ENCODE measurements at regions not wholly inside any gene's neighbourhood (a gene's known extent, or its start where the extent isn't known, plus 50 kb on each side); places are given as distances from the start of the nearest gene placed in this dataset.
"Not testable (repeated sequence)": the region's sequence is repeated elsewhere in the genome, so short reads cannot be mapped to it uniquely, and the experiment has no call there.

DNA sequence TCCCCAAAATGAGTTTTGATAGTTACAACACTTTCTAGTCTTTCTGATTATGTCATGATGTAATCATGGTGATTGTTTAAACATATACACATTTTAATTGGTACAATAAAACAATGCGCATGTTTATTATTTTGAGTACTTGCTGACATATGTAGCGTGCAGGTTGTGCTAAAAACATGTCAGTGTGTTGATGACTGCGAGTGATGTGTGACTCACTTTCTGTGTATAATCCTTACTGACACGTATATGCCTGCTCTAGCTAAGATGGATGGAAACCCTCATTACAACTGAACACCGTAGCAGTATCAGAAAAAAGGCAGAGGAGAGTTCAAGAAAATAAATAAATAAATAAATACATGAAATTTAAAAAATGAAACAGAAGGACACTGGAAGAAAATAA lies 1552.4 kb upstream of the FLRT2 start:
- DNase-seq (ENCODE audit: low read depth, low spot score), result no peak
- no peak overlapping the region for H3K9ac ChIP-seq (ENCODE audit: insufficient read length)
- no peak overlapping the region for H3K4me3 ChIP-seq
- no peak for TF ChIP-seq POLR2AphosphoS5 (IDR thresholded peaks at IDR 0.05; ENCODE audit: borderline replicate concordance, low read depth, low read length)
- no peak for TF ChIP-seq FOXP2 (optimal IDR thresholded peaks at IDR 0.05; ENCODE audit: control extremely low read depth, extremely low read length, insufficient read depth)
- TF ChIP-seq EZH2 (IDR thresholded peaks at IDR 0.05), result no peak
- H3K9me3 ChIP-seq (ENCODE audit: low read depth, low read length), result no peaks in the 10 kb centered on the region
- H3K27ac ChIP-seq, result no peak overlapping the region
- no peaks in the 10 kb centered on the region for H3K36me3 ChIP-seq (ENCODE audit: insufficient read depth, low read length)

DNA sequence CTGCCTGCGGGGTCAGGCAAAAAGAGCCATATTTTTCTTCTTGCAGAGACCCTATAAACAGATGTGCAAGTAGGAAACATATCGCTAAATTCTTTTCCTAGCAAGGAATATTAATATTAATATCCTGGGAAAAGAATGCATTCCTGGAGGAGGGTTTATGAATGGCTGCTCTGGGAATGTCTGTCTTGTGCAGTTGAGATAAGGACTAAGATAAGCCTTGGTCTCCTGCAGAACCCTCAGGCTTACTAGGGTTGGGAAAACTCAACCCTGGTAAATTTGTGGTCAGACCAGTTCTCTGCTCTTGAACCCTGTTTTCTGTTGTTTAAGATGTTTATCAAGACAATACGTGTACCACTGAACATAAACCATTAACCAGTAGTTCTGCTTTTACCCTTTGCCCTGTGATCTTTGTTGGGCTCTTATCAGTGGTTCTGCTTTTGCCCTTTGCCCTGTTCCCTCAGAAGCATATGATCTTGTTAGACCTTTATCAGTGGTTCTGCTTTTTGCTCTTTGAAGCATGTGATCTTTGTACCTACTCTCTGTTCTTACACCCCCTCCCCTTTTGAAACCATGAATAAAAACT lies 1548.2 kb upstream of the FLRT2 start:
- H3K9me3 ChIP-seq (ENCODE audit: low read depth, low read length); DNase-seq (ENCODE audit: low read depth, low spot score); H3K36me3 ChIP-seq (ENCODE audit: insufficient read depth, low read length): not testable (repeated sequence)

DNA sequence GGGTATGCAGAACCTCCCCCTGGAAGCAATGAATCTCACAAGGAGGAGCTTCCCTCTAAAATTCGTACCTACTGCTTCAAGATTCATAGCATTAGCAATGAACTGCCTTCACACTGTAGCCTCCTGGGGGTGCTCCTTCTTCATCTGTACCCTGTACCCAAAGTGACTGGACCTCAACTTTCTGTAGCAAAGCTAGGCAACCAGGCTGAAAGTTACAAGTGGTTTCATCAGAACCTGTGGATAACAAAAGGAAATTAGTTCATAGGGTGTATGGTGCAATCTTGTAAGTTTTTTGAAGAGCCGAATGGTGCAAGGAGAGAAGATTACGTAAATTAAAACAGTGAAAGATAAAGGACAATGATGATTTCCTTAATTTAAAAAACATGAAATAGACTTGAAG lies 1541.7 kb upstream of the FLRT2 start:
- TF ChIP-seq POLR2AphosphoS5 (IDR thresholded peaks at IDR 0.05; ENCODE audit: borderline replicate concordance, low read depth, low read length) (no peak), FOXP2 (optimal IDR thresholded peaks at IDR 0.05; ENCODE audit: control extremely low read depth, extremely low read length, insufficient read depth) (no peak), EZH2 (IDR thresholded peaks at IDR 0.05) (no peak)
- no peaks in the 10 kb centered on the region for H3K9me3 ChIP-seq (ENCODE audit: low read depth, low read length)
- H3K4me3 ChIP-seq, result no peak overlapping the region
- H3K9ac ChIP-seq (ENCODE audit: insufficient read length), result no peak overlapping the region
- no peaks in the 10 kb centered on the region for H3K36me3 ChIP-seq (ENCODE audit: insufficient read depth, low read length)
- no peak overlapping the region for H3K27ac ChIP-seq
- no peak for DNase-seq (ENCODE audit: low read depth, low spot score)

More for the DNA sequence above, 1548.2 kb upstream of the FLRT2 start:
- not testable (repeated sequence) for H3K9ac ChIP-seq (ENCODE audit: insufficient read length); H3K27ac ChIP-seq; H3K4me3 ChIP-seq

DNA sequence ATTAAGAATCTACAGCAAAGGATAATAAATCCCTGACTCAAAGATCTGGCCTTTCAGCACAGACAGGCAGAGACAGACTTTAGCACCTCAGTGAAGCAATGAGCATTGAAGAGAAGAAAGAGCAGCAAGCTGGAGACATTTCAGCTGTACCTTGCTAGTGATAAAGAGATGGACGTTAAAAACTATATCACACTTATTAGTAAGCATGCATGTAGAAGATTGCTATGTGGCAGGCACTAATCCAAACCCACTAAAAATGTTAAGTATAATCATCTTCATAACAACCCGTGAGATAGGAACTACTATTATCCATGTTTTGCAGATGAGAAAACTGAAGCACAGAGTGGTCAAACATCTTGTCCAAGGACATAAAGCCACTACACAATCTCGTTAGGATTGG lies 1538.3 kb upstream of the FLRT2 start:
- H3K27ac ChIP-seq, result no peak overlapping the region
- H3K9ac ChIP-seq (ENCODE audit: insufficient read length), result no peak overlapping the region
- no peaks in the 10 kb centered on the region for H3K36me3 ChIP-seq (ENCODE audit: insufficient read depth, low read length)
- TF ChIP-seq FOXP2 (optimal IDR thresholded peaks at IDR 0.05; ENCODE audit: control extremely low read depth, extremely low read length, insufficient read depth) (no peak), EZH2 (IDR thresholded peaks at IDR 0.05) (no peak), POLR2AphosphoS5 (IDR thresholded peaks at IDR 0.05; ENCODE audit: borderline replicate concordance, low read depth, low read length) (no peak)
- no peaks in the 10 kb centered on the region for H3K9me3 ChIP-seq (ENCODE audit: low read depth, low read length)
- H3K4me3 ChIP-seq, result no peak overlapping the region
- DNase-seq (ENCODE audit: low read depth, low spot score), result no peak

DNA sequence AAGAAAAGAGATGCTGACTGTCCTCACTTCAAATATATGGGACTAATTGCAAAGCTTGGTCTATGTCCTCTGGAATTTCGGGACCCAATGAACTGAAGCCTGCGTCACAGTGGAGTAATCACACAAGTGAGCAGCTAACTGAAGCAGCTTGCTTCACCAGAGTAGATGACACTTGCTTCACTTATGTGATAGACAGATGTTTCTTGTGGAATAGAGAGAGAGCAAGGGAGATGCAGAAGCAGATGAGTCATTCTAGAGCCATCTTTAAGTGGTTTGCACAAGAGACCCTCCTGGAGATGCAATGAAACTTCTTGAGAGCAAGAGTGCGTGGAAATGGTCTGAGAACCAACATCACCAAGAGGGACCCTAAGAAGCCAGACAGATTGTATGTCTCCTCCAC lies 1537.1 kb upstream of the FLRT2 start:
- H3K4me3 ChIP-seq, result no peak overlapping the region
- no peaks in the 10 kb centered on the region for H3K9me3 ChIP-seq (ENCODE audit: low read depth, low read length)
- no peaks in the 10 kb centered on the region for H3K36me3 ChIP-seq (ENCODE audit: insufficient read depth, low read length)
- no peak overlapping the region for H3K9ac ChIP-seq (ENCODE audit: insufficient read length)
- no peak overlapping the region for H3K27ac ChIP-seq
- TF ChIP-seq EZH2 (IDR thresholded peaks at IDR 0.05) (no peak), FOXP2 (optimal IDR thresholded peaks at IDR 0.05; ENCODE audit: control extremely low read depth, extremely low read length, insufficient read depth) (no peak), POLR2AphosphoS5 (IDR thresholded peaks at IDR 0.05; ENCODE audit: borderline replicate concordance, low read depth, low read length) (no peak)
- no peak for DNase-seq (ENCODE audit: low read depth, low spot score)

DNA sequence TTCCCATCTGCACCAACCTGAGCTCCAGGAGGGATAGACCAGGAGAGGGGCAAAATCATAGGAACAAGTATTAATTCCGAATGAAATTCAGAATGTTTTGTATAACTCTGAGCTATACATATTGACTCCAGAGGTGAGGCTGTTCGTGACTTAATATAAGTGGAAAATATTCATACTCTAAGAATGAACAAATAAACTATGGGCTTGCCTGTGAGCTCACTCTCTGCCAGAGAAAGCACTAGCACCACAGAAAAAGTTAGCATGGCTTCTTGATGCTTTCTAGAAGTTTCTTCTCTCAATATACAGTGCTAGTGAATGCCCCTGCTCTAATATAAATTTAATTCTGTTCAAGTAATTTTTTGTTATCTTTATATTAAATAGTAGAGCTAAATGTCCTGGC lies 1536.4 kb upstream of the FLRT2 start:
- Histone ChIP-seq H3K27ac (no peak overlapping the region), H3K4me3 (no peak overlapping the region), H3K9ac (ENCODE audit: insufficient read length) (no peak overlapping the region), H3K9me3 (ENCODE audit: low read depth, low read length) (no peaks in the 10 kb centered on the region), H3K36me3 (ENCODE audit: insufficient read depth, low read length) (no peaks in the 10 kb centered on the region)
- DNase-seq (ENCODE audit: low read depth, low spot score), result no peak
- TF ChIP-seq POLR2AphosphoS5 (IDR thresholded peaks at IDR 0.05; ENCODE audit: borderline replicate concordance, low read depth, low read length), result no peak
- TF ChIP-seq FOXP2 (optimal IDR thresholded peaks at IDR 0.05; ENCODE audit: control extremely low read depth, extremely low read length, insufficient read depth), result no peak
- no peak for TF ChIP-seq EZH2 (IDR thresholded peaks at IDR 0.05)

DNA sequence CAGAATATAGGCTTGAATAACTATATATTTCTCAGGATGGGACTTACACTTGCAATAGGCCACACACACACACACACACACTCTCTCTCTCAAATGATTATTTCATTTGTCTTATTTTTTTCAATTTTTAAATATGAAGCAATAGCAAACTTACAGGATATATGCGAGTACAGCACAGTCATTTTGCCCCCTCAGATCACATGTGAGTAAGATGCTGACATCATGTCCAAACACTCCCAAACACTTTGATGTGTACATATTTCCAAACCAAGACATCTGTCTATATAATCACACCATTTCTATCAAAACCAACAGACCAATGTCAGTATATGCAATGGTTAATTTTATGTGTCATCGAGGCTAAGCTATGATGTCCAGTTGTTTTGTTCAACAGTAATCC lies 1535.9 kb upstream of the FLRT2 start:
- Histone ChIP-seq H3K9me3 (ENCODE audit: low read depth, low read length) (no peaks in the 10 kb centered on the region), H3K36me3 (ENCODE audit: insufficient read depth, low read length) (no peaks in the 10 kb centered on the region), H3K9ac (ENCODE audit: insufficient read length) (no peak overlapping the region), H3K27ac (no peak overlapping the region), H3K4me3 (no peak overlapping the region)
- no peak for DNase-seq (ENCODE audit: low read depth, low spot score)
- TF ChIP-seq EZH2 (IDR thresholded peaks at IDR 0.05) (no peak), FOXP2 (optimal IDR thresholded peaks at IDR 0.05; ENCODE audit: control extremely low read depth, extremely low read length, insufficient read depth) (no peak), POLR2AphosphoS5 (IDR thresholded peaks at IDR 0.05; ENCODE audit: borderline replicate concordance, low read depth, low read length) (no peak)

DNA sequence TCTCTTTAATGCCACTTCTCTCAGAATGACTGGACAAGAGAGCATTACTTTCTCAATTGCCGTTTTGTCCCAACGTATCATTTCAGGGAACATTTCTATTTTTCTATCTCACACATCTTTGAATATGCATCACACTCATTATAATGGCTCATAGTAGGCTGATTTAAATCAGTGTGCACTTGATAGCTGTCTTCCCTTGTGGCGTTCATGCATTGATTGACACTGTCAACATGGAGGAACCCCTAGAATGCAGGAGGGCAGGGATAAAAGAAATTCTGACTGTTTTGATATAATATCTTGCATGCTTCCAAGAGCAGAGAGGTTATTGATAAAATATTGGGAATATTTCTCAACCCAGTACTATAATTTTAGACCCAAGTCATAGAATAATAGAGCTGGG lies 1528.9 kb upstream of the FLRT2 start:
- H3K9ac ChIP-seq (ENCODE audit: insufficient read length), result no peak overlapping the region
- no peak for DNase-seq (ENCODE audit: low read depth, low spot score)
- no peak overlapping the region for H3K4me3 ChIP-seq
- H3K36me3 ChIP-seq (ENCODE audit: insufficient read depth, low read length), result no peaks in the 10 kb centered on the region
- H3K9me3 ChIP-seq (ENCODE audit: low read depth, low read length), result no peaks in the 10 kb centered on the region
- TF ChIP-seq FOXP2 (optimal IDR thresholded peaks at IDR 0.05; ENCODE audit: control extremely low read depth, extremely low read length, insufficient read depth) (no peak), POLR2AphosphoS5 (IDR thresholded peaks at IDR 0.05; ENCODE audit: borderline replicate concordance, low read depth, low read length) (no peak), EZH2 (IDR thresholded peaks at IDR 0.05) (no peak)
- no peak overlapping the region for H3K27ac ChIP-seq

DNA sequence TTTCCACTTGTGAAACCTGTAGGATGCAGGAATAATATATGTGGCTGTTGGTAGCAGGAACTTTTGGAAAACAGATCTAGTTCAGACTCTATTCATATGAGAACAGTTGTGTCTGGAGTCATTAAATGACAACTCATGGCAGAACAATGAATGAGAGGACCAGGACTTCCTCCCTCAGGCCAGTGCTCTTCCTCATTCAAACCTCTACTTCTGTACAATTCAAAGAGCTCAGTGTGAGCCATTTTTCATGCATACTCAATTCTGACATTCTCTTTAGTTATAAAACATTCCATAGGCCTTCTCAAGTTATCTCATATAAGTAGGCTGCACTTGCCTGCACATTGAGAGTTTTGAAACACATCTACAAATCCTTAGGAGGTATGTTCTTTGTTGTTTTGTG lies 1526.6 kb upstream of the FLRT2 start:
- Histone ChIP-seq H3K9me3 (ENCODE audit: low read depth, low read length) (no peaks in the 10 kb centered on the region), H3K9ac (ENCODE audit: insufficient read length) (no peak overlapping the region), H3K36me3 (ENCODE audit: insufficient read depth, low read length) (no peaks in the 10 kb centered on the region), H3K27ac (no peak overlapping the region), H3K4me3 (no peak overlapping the region)
- TF ChIP-seq FOXP2 (optimal IDR thresholded peaks at IDR 0.05; ENCODE audit: control extremely low read depth, extremely low read length, insufficient read depth), result no peak
- no peak for TF ChIP-seq POLR2AphosphoS5 (IDR thresholded peaks at IDR 0.05; ENCODE audit: borderline replicate concordance, low read depth, low read length)
- no peak for TF ChIP-seq EZH2 (IDR thresholded peaks at IDR 0.05)
- DNase-seq (ENCODE audit: low read depth, low spot score), result no peak
